NB4 (cell line): ENCODE measurements at regions not wholly inside any gene's neighbourhood (a gene's known extent, or its start where the extent isn't known, plus 50 kb on each side); places are given as distances from the start of the nearest gene placed in this dataset.

Experiments
- DNase-seq: peaks from one replicate; pipeline ENCODE4 v3.0.0; 2010; ENCODE audit warnings: low read depth
- H3K4me3 ChIP-seq: one replicate; pipeline ENCODE4 v1.5.1; 2011; ENCODE audit warnings: mild to moderate bottlenecking, low read depth, low read length, moderate library complexity
- CTCF ChIP-seq: IDR thresholded peaks from one replicate; pipeline ENCODE4 v1.5.1; 2012; ENCODE audit warnings: low read depth, low read length
- MAX ChIP-seq: IDR thresholded peaks from 2 replicates; pipeline ENCODE4 v1.6.1; 2011; ENCODE audit warnings: low read depth, low read length
- MYC ChIP-seq: IDR thresholded peaks from 2 replicates; pipeline ENCODE4 v1.6.1; 2011; ENCODE audit warnings: low read depth, low read length
- POLR2A ChIP-seq: IDR thresholded peaks from 2 replicates; pipeline ENCODE4 v1.6.1; 2011; ENCODE audit warnings: mild to moderate bottlenecking; ENCODE audit not compliant: insufficient read length; ENCODE audit errors: extremely low read depth

- TF ChIP-seq POLR2A (no peak), MYC (no peak), CTCF (no peak), MAX (no peak)
- H3K4me3 ChIP-seq = no peak overlapping the region
- no peak for DNase-seq
These were observed 2110.9 kb downstream of the PCDH7 start for GRCh38 chr4:32831104-32831503.

GRCh38 chr4:32840461-32841189, 2120.5 kb downstream of the PCDH7 start:
- TF ChIP-seq POLR2A (no peak), CTCF (no peak), MAX (no peak), MYC (no peak)
- no peak for DNase-seq
- H3K4me3 ChIP-seq = no peak overlapping the region

- DNase-seq = no peak
- H3K4me3 ChIP-seq = no peak overlapping the region
- no peak for TF ChIP-seq POLR2A
- no peak for TF ChIP-seq MAX
- TF ChIP-seq CTCF = no peak
- TF ChIP-seq MYC = no peak
These were observed 2121.0 kb downstream of the PCDH7 start for GRCh38 chr4:32841217-32841616.

GRCh38 chr4:32847461-32847860, 2127.3 kb downstream of the PCDH7 start:
- peak; percentile 15 for DNase-seq
- TF ChIP-seq CTCF (no peak), MAX (no peak), MYC (no peak), POLR2A (no peak)
- H3K4me3 ChIP-seq = no peak overlapping the region

GRCh38 chr4:32855622-32856021, 2135.5 kb downstream of the PCDH7 start:
- no peak for DNase-seq
- TF ChIP-seq POLR2A (no peak), CTCF (no peak), MAX (no peak), MYC (no peak)
- H3K4me3 ChIP-seq = no peak overlapping the region

- TF ChIP-seq CTCF (no peak), MAX (no peak), MYC (no peak), POLR2A (no peak)
- no peak for DNase-seq
- no peak overlapping the region for H3K4me3 ChIP-seq
These were observed 2138.2 kb downstream of the PCDH7 start for GRCh38 chr4:32858361-32858760.
